ENCODE measurements at regions not wholly inside any gene's neighbourhood (a gene's known extent, or its start where the extent isn't known, plus 50 kb on each side); places are given as distances from the start of the nearest gene placed in this dataset.

- no peak overlapping the region for H3K4me3 Mint-ChIP-seq
- no peak for DNase-seq (ENCODE audit: low spot score)
- no peak overlapping the region for H3K27ac ChIP-seq (ENCODE audit: low read depth)
- H3K9me3 Mint-ChIP-seq, result peaks cover 35% of the 10 kb centered on the region
- no peaks in the 10 kb centered on the region for H3K27me3 Mint-ChIP-seq (ENCODE audit: insufficient read depth, low read depth, poor library complexity)
- H3K36me3 ChIP-seq (ENCODE audit: insufficient read depth), result no peaks in the 10 kb centered on the region
- no peaks in the 10 kb centered on the region for H3K4me1 Mint-ChIP-seq
- H2AFZ ChIP-seq, result no peak overlapping the region
- no peak overlapping the region for H3K4me2 ChIP-seq
- peaks cover 19% of the 10 kb centered on the region for H3K36me3 Mint-ChIP-seq (ENCODE audit: low read depth)
- no peak overlapping the region for H3K27ac Mint-ChIP-seq
- H3F3A ChIP-seq (replicated peaks; ENCODE audit: low read depth), result no peaks in the 10 kb centered on the region
- H3K79me2 ChIP-seq (replicated peaks; ENCODE audit: insufficient read depth), result no peaks in the 10 kb centered on the region
- TF ChIP-seq JUNB (IDR thresholded peaks at IDR 0.05; ENCODE audit: unreplicated experiment) (no peak), ZNF462 (CRISPR knock-in tag; IDR thresholded peaks at IDR 0.05) (no peak), ZNF114 (CRISPR knock-in tag; IDR thresholded peaks at IDR 0.05) (no peak), POLR2AphosphoS5 (IDR thresholded peaks at IDR 0.05; ENCODE audit: low read depth) (no peak), CREB1 (CRISPR knock-in tag; IDR thresholded peaks at IDR 0.05; ENCODE audit: low read depth) (no peak), ETS1 (IDR thresholded peaks at IDR 0.05) (no peak), CTCF (conservative IDR thresholded peaks at IDR 0.05; ENCODE audit: low read depth in 2 of 2) (no peak), EZH2phosphoT487 (IDR thresholded peaks at IDR 0.05; ENCODE audit: unreplicated experiment) (no peak), EZH2 (IDR thresholded peaks at IDR 0.05; ENCODE audit: low read depth, unreplicated experiment) (no peak), NANOG (IDR thresholded peaks at IDR 0.05; ENCODE audit: borderline replicate concordance) (no peak), STAT1 (IDR thresholded peaks at IDR 0.05; ENCODE audit: unreplicated experiment) (no peak), ZNF331 (CRISPR knock-in tag; IDR thresholded peaks at IDR 0.05; ENCODE audit: low read depth) (no peak)
- TF ChIP-seq, protein P1, sequence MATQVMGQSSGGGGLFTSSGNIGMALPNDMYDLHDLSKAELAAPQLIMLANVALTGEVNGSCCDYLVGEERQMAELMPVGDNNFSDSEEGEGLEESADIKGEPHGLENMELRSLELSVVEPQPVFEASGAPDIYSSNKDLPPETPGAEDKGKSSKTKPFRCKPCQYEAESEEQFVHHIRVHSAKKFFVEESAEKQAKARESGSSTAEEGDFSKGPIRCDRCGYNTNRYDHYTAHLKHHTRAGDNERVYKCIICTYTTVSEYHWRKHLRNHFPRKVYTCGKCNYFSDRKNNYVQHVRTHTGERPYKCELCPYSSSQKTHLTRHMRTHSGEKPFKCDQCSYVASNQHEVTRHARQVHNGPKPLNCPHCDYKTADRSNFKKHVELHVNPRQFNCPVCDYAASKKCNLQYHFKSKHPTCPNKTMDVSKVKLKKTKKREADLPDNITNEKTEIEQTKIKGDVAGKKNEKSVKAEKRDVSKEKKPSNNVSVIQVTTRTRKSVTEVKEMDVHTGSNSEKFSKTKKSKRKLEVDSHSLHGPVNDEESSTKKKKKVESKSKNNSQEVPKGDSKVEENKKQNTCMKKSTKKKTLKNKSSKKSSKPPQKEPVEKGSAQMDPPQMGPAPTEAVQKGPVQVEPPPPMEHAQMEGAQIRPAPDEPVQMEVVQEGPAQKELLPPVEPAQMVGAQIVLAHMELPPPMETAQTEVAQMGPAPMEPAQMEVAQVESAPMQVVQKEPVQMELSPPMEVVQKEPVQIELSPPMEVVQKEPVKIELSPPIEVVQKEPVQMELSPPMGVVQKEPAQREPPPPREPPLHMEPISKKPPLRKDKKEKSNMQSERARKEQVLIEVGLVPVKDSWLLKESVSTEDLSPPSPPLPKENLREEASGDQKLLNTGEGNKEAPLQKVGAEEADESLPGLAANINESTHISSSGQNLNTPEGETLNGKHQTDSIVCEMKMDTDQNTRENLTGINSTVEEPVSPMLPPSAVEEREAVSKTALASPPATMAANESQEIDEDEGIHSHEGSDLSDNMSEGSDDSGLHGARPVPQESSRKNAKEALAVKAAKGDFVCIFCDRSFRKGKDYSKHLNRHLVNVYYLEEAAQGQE (IDR thresholded peaks at IDR 0.05; ENCODE audit: unreplicated experiment), result no peak
- H3K4me3 ChIP-seq, result no peak overlapping the region
- H4K20me1 ChIP-seq (replicated peaks; ENCODE audit: insufficient read depth), result no peaks in the 10 kb centered on the region
- no peak for ATAC-seq
- H3K4me1 ChIP-seq (ENCODE audit: insufficient read depth), result no peaks in the 10 kb centered on the region
- H3K9me2 ChIP-seq (ENCODE audit: insufficient read depth), result no peaks in the 10 kb centered on the region; the same call in 1 of the 2 replicates
- no peaks in the 10 kb centered on the region for H3K27me3 ChIP-seq (ENCODE audit: insufficient read depth)
These were observed 1124.7 kb upstream of the ACVR2A start for GRCh38 chr2:146720170-146720569.

Data from GM23338 (cell line).